GM10266 (cell line): ENCODE measurements at regions not wholly inside any gene's neighbourhood (a gene's known extent, or its start where the extent isn't known, plus 50 kb on each side); places are given as distances from the start of the nearest gene placed in this dataset.

Source experiments
- DNase-seq: peaks from one replicate; pipeline ENCODE4 v3.0.0; 2012; ENCODE audit errors: extremely low spot score
- CTCF ChIP-seq: IDR thresholded peaks from 2 replicates; pipeline ENCODE4 v1.5.1; 2012; ENCODE audit warnings: mild to moderate bottlenecking, low read depth; ENCODE audit not compliant: control insufficient read depth, insufficient read depth; ENCODE audit errors: missing control alignments

- no peak for DNase-seq
- TF ChIP-seq CTCF = no peak
Observed at GRCh38 chr16:80317599-80318037, 223.2 kb upstream of the DYNLRB2 start.

GRCh38 chr16:80317116-80317515, 223.7 kb upstream of the DYNLRB2 start:
- TF ChIP-seq CTCF = no peak
- DNase-seq = no peak

- no peak for DNase-seq
- no peak for TF ChIP-seq CTCF
Observed at GRCh38 chr16:80314042-80314441, 226.8 kb upstream of the DYNLRB2 start.

- DNase-seq = no peak
- TF ChIP-seq CTCF = no peak
Observed at GRCh38 chr16:80309178-80309577, 231.6 kb upstream of the DYNLRB2 start.

- no peak for TF ChIP-seq CTCF
Observed at GRCh38 chr16:80305410-80305809, 235.4 kb upstream of the DYNLRB2 start.

GRCh38 chr16:80303691-80304090, 237.1 kb upstream of the DYNLRB2 start:
- no peak for TF ChIP-seq CTCF
- no peak for DNase-seq

More at GRCh38 chr16:80305410-80305809, 235.4 kb upstream of the DYNLRB2 start:
- no peak for DNase-seq

- no peak for TF ChIP-seq CTCF
- DNase-seq = no peak
Observed at GRCh38 chr16:80300876-80301275, 239.9 kb upstream of the DYNLRB2 start.

- TF ChIP-seq CTCF = no peak
- DNase-seq = no peak
Observed at GRCh38 chr16:80300456-80300855, 240.3 kb upstream of the DYNLRB2 start.
